PFSK-1 (cell line): ENCODE measurements at regions not wholly inside any gene's neighbourhood (a gene's known extent, or its start where the extent isn't known, plus 50 kb on each side); places are given as distances from the start of the nearest gene placed in this dataset.

Experiments
- FOXP2 ChIP-seq: optimal IDR thresholded peaks from 2 replicates; pipeline ENCODE3; 2011; ENCODE audit warnings: borderline replicate concordance, control low read depth, inconsistent platforms; ENCODE audit not compliant: insufficient read depth; ENCODE audit errors: extremely low read length, extremely low read depth
- POLR2AphosphoS5 ChIP-seq: IDR thresholded peaks from 2 replicates; pipeline ENCODE4 v1.6.1; 2012; ENCODE audit warnings: low read depth, mild to moderate bottlenecking, control low read depth, low read length, moderate library complexity
- REST ChIP-seq, 2 experiments: IDR thresholded peaks; 2 replicates each; pipeline versions ENCODE4 v1.6.1 to v1.8.0; 2011 to 2012; ENCODE audit warnings: low read depth in 2 of 2, low read length in 2 of 2, control low read depth in 1 of 2, inconsistent platforms in 1 of 2, mild to moderate bottlenecking in 1 of 2, moderate library complexity in 1 of 2; ENCODE audit not compliant: insufficient read depth in 1 of 2
- SIN3A ChIP-seq: IDR thresholded peaks from 2 replicates; pipeline ENCODE4 v1.6.1; 2012; ENCODE audit warnings: mild to moderate bottlenecking, low read length, moderate library complexity, borderline replicate concordance; ENCODE audit not compliant: insufficient read depth
- TAF1 ChIP-seq: IDR thresholded peaks from 2 replicates; pipeline ENCODE4 v1.6.1; 2012; ENCODE audit warnings: low read length, control low read depth, borderline replicate concordance; ENCODE audit not compliant: insufficient read depth

- no peak for TF ChIP-seq SIN3A
- no peak for TF ChIP-seq REST (IDR thresholded peaks at IDR 0.05; ENCODE audit: insufficient read depth in 1 of 2, low read depth in 2 of 2, low read length in 2 of 2)
- no peak for TF ChIP-seq FOXP2
- no peak for TF ChIP-seq TAF1
- no peak for TF ChIP-seq POLR2AphosphoS5
Measured at GRCh38 chr9:116095403-116095802, 58.2 kb upstream of the PAPPA start.

GRCh38 chr9:116096046-116096445 lies 57.5 kb upstream of the PAPPA start:
- TF ChIP-seq FOXP2 = no peak
- no peak for TF ChIP-seq SIN3A
- TF ChIP-seq POLR2AphosphoS5 = no peak
- no peak for TF ChIP-seq TAF1
- TF ChIP-seq REST (IDR thresholded peaks at IDR 0.05; ENCODE audit: insufficient read depth in 1 of 2, low read depth in 2 of 2, low read length in 2 of 2) = no peak

- no peak for TF ChIP-seq SIN3A
- no peak for TF ChIP-seq FOXP2
- TF ChIP-seq REST (IDR thresholded peaks at IDR 0.05; ENCODE audit: insufficient read depth in 1 of 2, low read depth in 2 of 2, low read length in 2 of 2) = no peak
- no peak for TF ChIP-seq POLR2AphosphoS5
- no peak for TF ChIP-seq TAF1
Measured at GRCh38 chr9:116096853-116097252, 56.7 kb upstream of the PAPPA start.

- TF ChIP-seq FOXP2 (no peak), SIN3A (no peak), TAF1 (no peak), POLR2AphosphoS5 (no peak), REST (IDR thresholded peaks at IDR 0.05; ENCODE audit: insufficient read depth in 1 of 2, low read depth in 2 of 2, low read length in 2 of 2) (no peak)
Measured at GRCh38 chr9:116098476-116098875, 55.1 kb upstream of the PAPPA start.

- TF ChIP-seq POLR2AphosphoS5 (no peak), FOXP2 (no peak), REST (IDR thresholded peaks at IDR 0.05; ENCODE audit: insufficient read depth in 1 of 2, low read depth in 2 of 2, low read length in 2 of 2) (no peak), SIN3A (no peak), TAF1 (no peak)
Measured at GRCh38 chr9:116099821-116100220, 53.8 kb upstream of the PAPPA start.
